SJSA1 (cell line): ENCODE measurements at regions not wholly inside any gene's neighbourhood (a gene's known extent, or its start where the extent isn't known, plus 50 kb on each side); places are given as distances from the start of the nearest gene placed in this dataset.

Experiments used
- DNase-seq, 2 experiments: peaks; one replicate each; pipeline ENCODE4 v3.0.0-alpha.2; 2015 to 2020; ENCODE audit warnings: low spot score in 2 of 2, low read depth in 1 of 2
- H3K27ac ChIP-seq: fragments of 250-450 bp; sonication (Bioruptor Pico); 2 replicates; pipeline ENCODE4 v1.5.1; 2020; ENCODE audit warnings: mild to moderate bottlenecking, moderate library complexity
- H3K27me3 ChIP-seq: fragments of 250-450 bp; sonication (Bioruptor Pico); replicated peaks from 2 replicates; pipeline ENCODE4 v1.5.1; 2020; ENCODE audit warnings: mild to moderate bottlenecking, moderate library complexity
- H3K36me3 ChIP-seq: fragments of 250-450 bp; sonication (Bioruptor Pico); 2 replicates; pipeline ENCODE4 v1.5.1; 2020; ENCODE audit warnings: mild to moderate bottlenecking
- H3K4me1 ChIP-seq: fragments of 250-450 bp; sonication (Bioruptor Pico); replicated peaks from 2 replicates; pipeline ENCODE4 v1.6.1; 2021; ENCODE audit warnings: mild to moderate bottlenecking
- H3K4me3 ChIP-seq: fragments of 250-450 bp; sonication (Bioruptor Pico); 2 replicates; pipeline ENCODE4 v1.5.1; 2020; ENCODE audit warnings: mild to moderate bottlenecking
- H3K9me3 ChIP-seq: fragments of 250-450 bp; sonication (Bioruptor Pico); replicated peaks from 2 replicates; pipeline ENCODE4 v1.5.1; 2020; ENCODE audit warnings: mild to moderate bottlenecking

DNA sequence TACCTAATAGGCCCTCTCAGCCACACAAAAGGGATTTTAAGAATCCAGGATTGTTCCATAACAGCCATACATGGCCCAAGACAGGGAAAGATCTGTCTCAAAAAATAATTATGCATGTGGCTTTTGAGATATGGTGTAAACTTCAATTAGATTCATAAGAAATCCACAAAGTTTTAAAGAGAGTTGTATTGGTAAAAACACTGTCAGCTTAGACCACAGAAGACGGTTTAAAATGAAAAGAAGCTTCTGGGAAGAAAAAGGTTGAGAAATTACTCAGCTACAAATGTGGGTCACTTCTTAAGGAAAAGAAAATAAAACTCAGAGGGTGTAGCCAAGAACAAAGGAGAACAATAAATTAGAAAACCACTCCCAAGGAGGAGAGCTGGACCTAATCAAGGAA is 191.4 kb downstream of the KIF26A start:
- Histone ChIP-seq H3K27ac (no peak overlapping the region), H3K4me3 (no peak overlapping the region), H3K27me3 (no peaks in the 10 kb centered on the region), H3K9me3 (no peaks in the 10 kb centered on the region), H3K36me3 (no peaks in the 10 kb centered on the region), H3K4me1 (no peaks in the 10 kb centered on the region)
- DNase-seq = no peak

GRCh38 chr14:104331871-104332605 is 193.7 kb downstream of the KIF26A start:
- H3K9me3 ChIP-seq = no peaks in the 10 kb centered on the region
- H3K27me3 ChIP-seq = no peaks in the 10 kb centered on the region
- H3K36me3 ChIP-seq = no peaks in the 10 kb centered on the region
- DNase-seq = peak in 1 of 2 experiments; percentile 19
- no peak overlapping the region for H3K4me3 ChIP-seq
- no peaks in the 10 kb centered on the region for H3K4me1 ChIP-seq
- H3K27ac ChIP-seq = no peak overlapping the region

- H3K4me1 ChIP-seq = no peaks in the 10 kb centered on the region
- H3K27me3 ChIP-seq = no peaks in the 10 kb centered on the region
- no peak overlapping the region for H3K27ac ChIP-seq
- DNase-seq = peak in 1 of 2 experiments; percentile 31
- H3K36me3 ChIP-seq = no peaks in the 10 kb centered on the region
- H3K4me3 ChIP-seq = no peak overlapping the region
- no peaks in the 10 kb centered on the region for H3K9me3 ChIP-seq
These were observed 194.4 kb downstream of the KIF26A start for GRCh38 chr14:104332634-104333270.

DNA sequence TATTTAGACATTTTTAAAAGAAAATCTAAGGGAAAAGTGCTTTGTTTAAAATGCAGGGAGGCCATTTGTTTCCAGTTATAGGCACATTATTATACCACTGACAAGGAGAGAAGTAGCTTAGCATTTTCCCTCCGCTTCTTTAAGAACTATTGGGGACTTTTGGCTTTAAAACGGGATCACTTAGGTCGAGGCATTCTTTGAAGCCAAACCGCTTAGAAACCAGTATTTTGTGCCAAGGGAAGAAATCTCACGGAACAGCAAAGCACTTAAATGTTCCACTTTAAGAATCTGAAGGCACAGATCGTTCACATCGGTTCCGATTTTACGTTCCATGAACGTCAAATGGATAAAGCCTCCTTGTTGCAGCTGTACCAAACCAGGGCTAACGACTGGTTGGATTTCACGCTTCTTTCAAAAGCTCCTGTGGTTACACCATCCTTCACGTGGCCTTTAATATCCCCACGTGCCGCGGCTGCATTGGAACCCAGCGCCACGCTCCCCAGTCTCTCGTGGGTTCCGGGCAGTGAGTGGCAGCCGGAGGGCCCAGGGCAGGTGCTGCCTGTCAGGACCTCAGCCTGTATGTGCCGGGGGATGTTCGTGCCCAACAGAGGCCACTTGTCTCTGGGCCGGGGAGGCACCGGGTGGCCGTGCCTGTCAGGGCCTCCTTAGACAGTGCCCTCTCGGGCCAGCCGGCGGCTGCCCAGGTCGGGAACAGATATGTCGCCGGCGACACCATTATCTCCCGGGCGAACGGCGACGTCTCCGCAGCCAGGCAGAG is 195.4 kb downstream of the KIF26A start:
- peak in 1 of 2 experiments; percentile 26 for DNase-seq
- Histone ChIP-seq H3K9me3 (no peaks in the 10 kb centered on the region), H3K4me3 (no peak overlapping the region)

GRCh38 chr14:104334424-104335161 is 196.2 kb downstream of the KIF26A start:
- H3K27me3 ChIP-seq = no peaks in the 10 kb centered on the region
- peak in 1 of 2 experiments; percentile 30 for DNase-seq
- H3K4me1 ChIP-seq = no peaks in the 10 kb centered on the region
- no peak overlapping the region for H3K27ac ChIP-seq
- H3K36me3 ChIP-seq = no peaks in the 10 kb centered on the region
- H3K4me3 ChIP-seq = no peak overlapping the region
- no peaks in the 10 kb centered on the region for H3K9me3 ChIP-seq

More for the DNA sequence above, 195.4 kb downstream of the KIF26A start:
- Histone ChIP-seq H3K27me3 (no peaks in the 10 kb centered on the region), H3K36me3 (no peaks in the 10 kb centered on the region), H3K27ac (no peak overlapping the region), H3K4me1 (no peaks in the 10 kb centered on the region)

DNA sequence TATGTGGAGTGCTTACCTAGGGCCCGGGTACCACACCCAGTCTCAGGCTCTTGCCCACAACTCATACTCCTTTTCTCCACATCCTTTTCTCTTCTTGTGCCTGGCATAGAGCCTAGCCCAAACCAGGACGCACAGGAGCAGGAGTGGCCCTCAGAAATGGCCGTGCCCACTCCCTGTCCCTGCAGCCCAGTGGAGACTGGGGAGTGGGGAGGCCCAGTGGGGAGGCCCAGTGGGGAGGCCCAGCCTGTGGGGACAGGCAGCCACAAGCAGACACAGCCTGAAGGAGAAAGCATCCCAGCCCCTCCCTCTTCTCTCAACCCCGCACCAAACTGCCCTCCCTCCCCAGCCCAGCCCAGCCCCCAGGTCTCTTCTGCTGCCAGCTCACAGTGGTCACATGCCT is 196.8 kb downstream of the KIF26A start:
- Histone ChIP-seq H3K27me3 (no peaks in the 10 kb centered on the region), H3K4me1 (no peaks in the 10 kb centered on the region), H3K27ac (no peak overlapping the region), H3K9me3 (no peaks in the 10 kb centered on the region), H3K36me3 (no peaks in the 10 kb centered on the region), H3K4me3 (no peak overlapping the region)
- peak in 1 of 2 experiments; percentile 12 for DNase-seq

GRCh38 chr14:104335611-104336010 is 197.2 kb downstream of the KIF26A start:
- Histone ChIP-seq H3K4me3 (no peak overlapping the region), H3K9me3 (no peaks in the 10 kb centered on the region), H3K27me3 (no peaks in the 10 kb centered on the region), H3K4me1 (no peaks in the 10 kb centered on the region), H3K27ac (no peak overlapping the region), H3K36me3 (no peaks in the 10 kb centered on the region)
- peak in 1 of 2 experiments; percentile 25 for DNase-seq

DNA sequence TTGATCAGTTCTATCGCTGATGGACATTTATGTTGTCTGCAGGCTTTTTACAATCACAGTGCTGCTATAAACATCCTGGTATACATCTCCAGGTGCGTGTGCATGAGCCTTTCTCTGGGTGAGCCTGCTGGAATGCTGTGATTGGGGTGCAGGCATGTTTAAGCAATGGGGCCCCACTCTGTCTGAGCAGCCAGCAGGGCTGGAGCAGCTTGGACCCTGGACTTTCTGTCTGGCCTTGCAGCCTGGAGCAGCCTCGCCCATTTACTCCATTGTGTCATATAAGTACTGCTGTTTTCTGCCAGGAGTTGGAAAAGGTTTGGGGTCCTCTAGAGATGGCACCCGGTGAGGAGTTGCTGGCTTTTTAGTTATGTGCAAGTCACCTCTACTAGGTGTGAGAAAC is 199.0 kb downstream of the KIF26A start:
- H3K36me3 ChIP-seq = no peaks in the 10 kb centered on the region
- no peaks in the 10 kb centered on the region for H3K27me3 ChIP-seq
- DNase-seq = no peak
- H3K27ac ChIP-seq = no peak overlapping the region
- H3K9me3 ChIP-seq = no peaks in the 10 kb centered on the region
- H3K4me3 ChIP-seq = no peak overlapping the region
- H3K4me1 ChIP-seq = no peaks in the 10 kb centered on the region

GRCh38 chr14:104339361-104339760 is 201.0 kb downstream of the KIF26A start:
- no peaks in the 10 kb centered on the region for H3K36me3 ChIP-seq
- no peaks in the 10 kb centered on the region for H3K27me3 ChIP-seq
- H3K4me3 ChIP-seq = no peak overlapping the region
- no peak overlapping the region for H3K27ac ChIP-seq
- no peak for DNase-seq
- H3K9me3 ChIP-seq = no peaks in the 10 kb centered on the region
- no peaks in the 10 kb centered on the region for H3K4me1 ChIP-seq

GRCh38 chr14:104339829-104340228 is 201.4 kb downstream of the KIF26A start:
- H3K36me3 ChIP-seq = no peaks in the 10 kb centered on the region
- DNase-seq = no peak
- H3K9me3 ChIP-seq = no peaks in the 10 kb centered on the region
- no peak overlapping the region for H3K27ac ChIP-seq
- H3K4me3 ChIP-seq = no peak overlapping the region
- H3K4me1 ChIP-seq = no peaks in the 10 kb centered on the region
- no peaks in the 10 kb centered on the region for H3K27me3 ChIP-seq

- no peaks in the 10 kb centered on the region for H3K36me3 ChIP-seq
- H3K4me3 ChIP-seq = no peak overlapping the region
- H3K27me3 ChIP-seq = no peaks in the 10 kb centered on the region
- H3K4me1 ChIP-seq = no peaks in the 10 kb centered on the region
- H3K27ac ChIP-seq = no peak overlapping the region
- H3K9me3 ChIP-seq = no peaks in the 10 kb centered on the region
- peak in 1 of 2 experiments; percentile 42 for DNase-seq
These were observed 203.4 kb downstream of the KIF26A start for GRCh38 chr14:104341532-104342434.

GRCh38 chr14:104342435-104343293 is 204.3 kb downstream of the KIF26A start:
- H3K27ac ChIP-seq = no peak overlapping the region
- H3K4me1 ChIP-seq = no peaks in the 10 kb centered on the region
- H3K27me3 ChIP-seq = no peaks in the 10 kb centered on the region
- DNase-seq = peak in 1 of 2 experiments; percentile 31
- no peak overlapping the region for H3K4me3 ChIP-seq
- H3K36me3 ChIP-seq = no peaks in the 10 kb centered on the region
- no peaks in the 10 kb centered on the region for H3K9me3 ChIP-seq
